Adrenal gland (tissue), 9 donors: ENCODE measurements at regions not wholly inside any gene's neighbourhood (a gene's known extent, or its start where the extent isn't known, plus 50 kb on each side); places are given as distances from the start of the nearest gene placed in this dataset.
"Not testable (repeated sequence)": the region's sequence is repeated elsewhere in the genome, so short reads cannot be mapped to it uniquely, and the experiment has no call there.

Source experiments
- DNase-seq, 7 donors: peaks; one replicate each; pipeline ENCODE4 v3.0.0-alpha.2; 2019 to 2020
- H3K27ac ChIP-seq, 5 donors: fragments of 200-600 bp; sonication (generic) in 4 of 5; 1 replicate in 3 of 5; 2 replicates in 2 of 5; pipeline versions ENCODE4 v1.5.1 to v1.8.0; 2016 to 2020; ENCODE audit warnings: mild to moderate bottlenecking in 1 of 5
- H3K27me3 ChIP-seq: fragments of 200-600 bp; 2 replicates; pipeline ENCODE4 v1.8.0; 2021
- H3K36me3 ChIP-seq, 2 donors: fragments of 200-600 bp; replicated peaks in 1 of 2; 1 replicate in 1 of 2; 2 replicates in 1 of 2; pipeline versions ENCODE4 v1.5.1 to v1.8.0; 2018 to 2022
- H3K4me1 ChIP-seq, 2 donors: fragments of 200-600 bp; replicated peaks in 1 of 2; 1 replicate in 1 of 2; 2 replicates in 1 of 2; pipeline versions ENCODE4 v1.5.1 to v1.8.0; 2018 to 2021
- H3K4me3 ChIP-seq, 4 donors: fragments of 200-600 bp; sonication (generic) in 3 of 4; one replicate each; pipeline ENCODE4 v1.5.1; 2016 to 2018
- H3K9me3 ChIP-seq, 3 donors: fragments of 200-600 bp; sonication (generic) in 1 of 3; replicated peaks in 1 of 3; 1 replicate in 2 of 3; 2 replicates in 1 of 3; pipeline versions ENCODE4 v1.5.1 to v1.8.0; 2016 to 2021
- POLR2A ChIP-seq, 2 donors: fragments of 450-650 bp; IDR thresholded peaks; one replicate each; pipeline ENCODE4 v1.6.1; 2017; ENCODE audit warnings: antibody characterized with exemption in 2 of 2, mild to moderate bottlenecking in 2 of 2, moderate library complexity in 1 of 2
- WGBS, 4 donors: extraction: QIAGEN DNeasy Blood & Tissue Kit in 2 of 4; methylation state at CpG; one replicate each; pipeline versions ENCODE4 v1.1.5 to v1.1.7; 2013 to 2017; 5-methylcytosine and 5-hydroxymethylcytosine counted together
- intact Hi-C, 2 donors: fragments of 100-400 bp; cut with DNase I; formaldehyde crosslinking; loops; one replicate each; pipeline versions ENCODE4 v1.14.1 to v1.15.0; 2022 to 2023
- TF ChIP-seq, protein P1 (sequence below), 6 experiments: fragments of 450-650 bp in 4 of 6; fragments of 200-600 bp in 2 of 6; sonication (generic) in 1 of 6; IDR thresholded peaks; 1 replicate in 5 of 6; 2 replicates in 1 of 6; pipeline versions ENCODE4 v1.5.1 to v1.8.0; 2016 to 2021; ENCODE audit warnings: antibody characterized with exemption in 6 of 6, mild to moderate bottlenecking in 2 of 6, moderate library complexity in 1 of 6
- donor health status: healthy with polysubstance abuse.
- donor health status: Bipolar disorder and iron deficiency.
- donor health status: DM: yes; HTN: yes; CAD: no.
- donor health status: DM: no; HTN: no; CAD: no.
- donor health status: DM: no; HTN: no; CAD: no.

DNA sequence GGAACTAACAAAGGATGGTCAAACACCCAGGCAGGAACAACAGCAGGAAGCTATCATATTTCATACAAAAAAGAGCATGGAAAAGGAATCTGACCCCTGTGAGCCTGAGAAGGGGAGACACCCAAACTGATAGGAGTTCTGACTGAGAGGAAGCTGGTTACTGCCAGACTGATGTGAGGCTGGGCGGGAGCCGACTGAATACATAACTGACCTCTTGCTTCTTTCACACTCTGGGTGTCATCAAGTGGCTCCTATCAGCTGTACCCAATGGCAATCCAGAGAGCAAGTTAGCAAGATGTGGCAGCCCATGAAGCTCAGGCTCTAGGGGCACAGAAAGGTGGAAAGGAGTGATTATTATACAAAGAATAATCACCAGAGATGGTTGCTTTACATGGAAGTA is 795.1 kb upstream of the HS3ST5 start:
- intact Hi-C loops = no loop called here
- 63 to 87% (median 72%) methylated on average over 2 of the region's 2 CpGs for WGBS, 4 donors
- Histone ChIP-seq H3K4me3 (no peak overlapping the region), H3K4me1 (no peaks in the 10 kb centered on the region), H3K27ac (no peak overlapping the region), H3K9me3 (no peaks in the 10 kb centered on the region), H3K27me3 (no peaks in the 10 kb centered on the region), H3K36me3 (no peaks in the 10 kb centered on the region)
- no peak for TF ChIP-seq POLR2A (IDR thresholded peaks at IDR 0.05)
- TF ChIP-seq, protein P1, sequence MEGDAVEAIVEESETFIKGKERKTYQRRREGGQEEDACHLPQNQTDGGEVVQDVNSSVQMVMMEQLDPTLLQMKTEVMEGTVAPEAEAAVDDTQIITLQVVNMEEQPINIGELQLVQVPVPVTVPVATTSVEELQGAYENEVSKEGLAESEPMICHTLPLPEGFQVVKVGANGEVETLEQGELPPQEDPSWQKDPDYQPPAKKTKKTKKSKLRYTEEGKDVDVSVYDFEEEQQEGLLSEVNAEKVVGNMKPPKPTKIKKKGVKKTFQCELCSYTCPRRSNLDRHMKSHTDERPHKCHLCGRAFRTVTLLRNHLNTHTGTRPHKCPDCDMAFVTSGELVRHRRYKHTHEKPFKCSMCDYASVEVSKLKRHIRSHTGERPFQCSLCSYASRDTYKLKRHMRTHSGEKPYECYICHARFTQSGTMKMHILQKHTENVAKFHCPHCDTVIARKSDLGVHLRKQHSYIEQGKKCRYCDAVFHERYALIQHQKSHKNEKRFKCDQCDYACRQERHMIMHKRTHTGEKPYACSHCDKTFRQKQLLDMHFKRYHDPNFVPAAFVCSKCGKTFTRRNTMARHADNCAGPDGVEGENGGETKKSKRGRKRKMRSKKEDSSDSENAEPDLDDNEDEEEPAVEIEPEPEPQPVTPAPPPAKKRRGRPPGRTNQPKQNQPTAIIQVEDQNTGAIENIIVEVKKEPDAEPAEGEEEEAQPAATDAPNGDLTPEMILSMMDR (IDR thresholded peaks at IDR 0.05) = no peak
- DNase-seq = no peak

DNA sequence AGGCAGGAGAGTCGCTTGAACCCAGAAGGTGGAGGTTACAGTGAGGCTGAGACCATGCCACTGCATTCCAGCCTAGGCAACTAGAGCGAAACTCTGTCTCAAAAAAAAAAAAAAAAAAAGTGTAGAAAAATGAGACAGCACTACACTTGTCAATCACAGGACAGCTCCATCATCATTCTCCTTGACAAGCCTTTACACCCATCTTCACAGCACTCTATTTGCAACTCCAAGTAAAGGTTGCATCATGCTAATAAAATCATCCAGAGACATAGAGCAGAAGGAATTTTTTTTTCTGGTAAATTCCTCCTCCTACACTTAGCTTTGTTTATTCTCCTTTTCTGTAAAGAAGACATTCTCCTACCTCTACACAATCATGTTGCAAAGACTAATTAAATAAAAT is 791.0 kb upstream of the HS3ST5 start:
- intact Hi-C loops = no loop called here
- no peaks in the 10 kb centered on the region for H3K9me3 ChIP-seq
- 88 to 98% (median 91%) methylated on average over 2 of the region's 2 CpGs for WGBS, 4 donors
- H3K27ac ChIP-seq = no peak overlapping the region
- no peaks in the 10 kb centered on the region for H3K27me3 ChIP-seq
- no peak overlapping the region for H3K4me3 ChIP-seq
- no peak for DNase-seq
- no peaks in the 10 kb centered on the region for H3K36me3 ChIP-seq
- TF ChIP-seq POLR2A (IDR thresholded peaks at IDR 0.05) = no peak
- TF ChIP-seq, protein P1 (IDR thresholded peaks at IDR 0.05) = no peak
- no peaks in the 10 kb centered on the region for H3K4me1 ChIP-seq

DNA sequence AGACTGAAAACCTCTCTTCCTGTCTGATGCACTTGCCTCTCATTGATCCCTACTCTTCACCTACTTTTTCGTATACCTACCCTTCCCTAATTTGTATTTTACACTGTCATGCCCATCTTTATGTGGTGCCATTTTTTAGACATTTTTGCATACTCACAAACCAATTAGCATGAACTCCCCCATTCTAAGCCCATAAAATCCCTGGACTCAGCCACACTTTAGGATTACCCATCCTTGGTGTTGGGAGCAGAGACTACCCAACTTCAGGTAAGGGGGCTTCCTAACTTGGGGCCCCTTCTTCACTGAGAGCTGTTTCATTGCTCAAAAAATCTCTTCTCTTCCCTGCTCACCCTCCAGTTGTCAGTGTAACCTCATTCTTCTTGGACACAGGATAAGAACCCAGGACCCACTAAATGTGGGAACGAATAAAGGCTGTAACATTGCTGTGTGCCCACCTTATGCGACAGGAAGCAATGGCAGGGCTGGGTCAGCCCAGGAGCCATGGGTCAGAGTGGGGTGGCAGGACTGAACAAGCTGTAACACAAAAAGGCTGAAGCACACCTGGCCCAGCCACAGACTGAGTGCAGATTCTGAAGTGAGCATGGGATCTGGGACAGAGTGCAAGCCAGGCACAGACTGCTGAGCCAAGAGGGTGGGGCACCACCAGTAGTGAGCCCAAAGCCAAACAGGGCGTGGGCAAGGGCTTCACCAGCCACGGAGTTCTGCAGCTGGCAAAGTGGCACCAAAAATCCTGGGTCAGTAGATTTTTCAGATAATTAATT is 789.1 kb upstream of the HS3ST5 start:
- DNase-seq = no peak
- TF ChIP-seq, protein P1 (IDR thresholded peaks at IDR 0.05) = no peak
- no peak for TF ChIP-seq POLR2A (IDR thresholded peaks at IDR 0.05)
- Histone ChIP-seq H3K4me1 (no peaks in the 10 kb centered on the region), H3K27ac (no peak overlapping the region), H3K27me3 (no peaks in the 10 kb centered on the region), H3K36me3 (no peaks in the 10 kb centered on the region), H3K4me3 (no peak overlapping the region), H3K9me3 (no peaks in the 10 kb centered on the region)
- WGBS, 4 donors = 86 to 89% (median 88%) methylated on average over 5 of the region's 5 CpGs
- intact Hi-C loops = no loop called here

DNA sequence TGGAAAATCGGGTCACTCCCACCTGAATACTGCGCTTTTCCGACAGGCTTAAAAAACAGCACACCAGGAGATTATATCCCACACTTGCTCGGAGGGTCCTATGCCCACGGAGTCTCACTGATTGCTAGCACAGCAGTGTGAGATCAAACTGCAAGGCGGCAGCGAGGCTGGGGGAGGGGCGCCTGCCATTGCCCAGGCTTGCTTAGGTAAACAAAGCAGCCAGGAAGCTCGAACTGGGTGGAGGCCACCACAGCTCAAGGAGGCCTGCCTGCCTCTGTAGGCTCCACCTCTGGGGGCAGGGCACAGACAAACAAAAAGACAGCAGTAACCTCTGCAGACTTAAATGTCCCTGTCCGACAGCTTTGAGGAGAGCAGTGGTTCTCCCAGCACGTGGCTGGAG is 778.7 kb upstream of the HS3ST5 start:
- H3K9me3 ChIP-seq, H3K4me3 ChIP-seq, H3K27ac ChIP-seq, DNase-seq, H3K36me3 ChIP-seq, H3K4me1 ChIP-seq, intact Hi-C loops, H3K27me3 ChIP-seq: not testable (repeated sequence)
- WGBS, 4 donors = 86 to 91% (median 89%) methylated on average over 9 to 11 of the region's 11 CpGs

DNA sequence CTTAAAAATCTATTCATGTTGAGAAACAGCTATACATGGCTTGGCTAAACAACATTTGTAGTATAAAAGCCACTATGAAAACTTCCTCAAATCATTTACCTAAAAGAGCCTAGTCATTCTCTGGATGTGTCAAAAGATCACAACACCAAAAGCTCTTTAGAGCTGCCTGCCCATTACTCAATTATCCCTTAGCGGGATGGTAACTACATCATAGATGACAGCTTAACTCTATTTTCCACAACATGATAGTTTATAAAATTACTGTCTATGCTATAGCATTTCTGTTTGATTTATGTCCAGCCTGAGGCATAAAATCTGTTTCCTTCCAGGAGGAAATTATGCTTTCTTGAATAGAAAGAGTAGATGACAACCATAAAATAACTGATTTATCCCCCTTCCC is 777.6 kb upstream of the HS3ST5 start:
- Histone ChIP-seq H3K4me1 (no peaks in the 10 kb centered on the region), H3K27ac (no peak overlapping the region), H3K4me3 (no peak overlapping the region), H3K27me3 (no peaks in the 10 kb centered on the region), H3K9me3 (no peaks in the 10 kb centered on the region), H3K36me3 (no peaks in the 10 kb centered on the region)
- intact Hi-C loops = no loop called here
- no peak for TF ChIP-seq POLR2A (IDR thresholded peaks at IDR 0.05)
- TF ChIP-seq, protein P1 (IDR thresholded peaks at IDR 0.05) = no peak
- no peak for DNase-seq
- WGBS, 4 donors = 42 to 62% (median 49%) methylated on average over 1 of the region's 1 CpG
